CD4-positive, alpha-beta T cell treated with Interleukin-6 at 100 ng/mL for 8 hours (primary cell): ENCODE measurements at regions not wholly inside any gene's neighbourhood (a gene's known extent, or its start where the extent isn't known, plus 50 kb on each side); places are given as distances from the start of the nearest gene placed in this dataset.

ENCODE experiments used
- DNase-seq: peaks from one replicate; pipeline ENCODE4 v3.0.0-alpha.2; 2020; ENCODE audit warnings: mixed read lengths, low spot score

GRCh38 chr11:95353706-95354105, 122.7 kb upstream of the SESN3 start:
- no peak for DNase-seq

- DNase-seq: no peak
Observed at GRCh38 chr11:95352733-95353346, 121.8 kb upstream of the SESN3 start.

- DNase-seq: no peak
Observed at GRCh38 chr11:95349345-95349942, 118.4 kb upstream of the SESN3 start.

- DNase-seq: no peak
Observed at GRCh38 chr11:95346265-95346664, 115.3 kb upstream of the SESN3 start.

- no peak for DNase-seq
Observed at GRCh38 chr11:95345651-95346050, 114.6 kb upstream of the SESN3 start.

GRCh38 chr11:95344932-95345642, 114.1 kb upstream of the SESN3 start:
- DNase-seq: no peak

GRCh38 chr11:95341221-95341620, 110.2 kb upstream of the SESN3 start:
- no peak for DNase-seq

- no peak for DNase-seq
Observed at GRCh38 chr11:95339086-95339901, 108.3 kb upstream of the SESN3 start.

- DNase-seq: no peak
Observed at GRCh38 chr11:95338430-95338991, 107.5 kb upstream of the SESN3 start.

- DNase-seq: no peak
Observed at GRCh38 chr11:95337972-95338429, 107.0 kb upstream of the SESN3 start.

- DNase-seq: peak; percentile 43
Observed at GRCh38 chr11:95337175-95337957, 106.4 kb upstream of the SESN3 start.

- no peak for DNase-seq
Observed at GRCh38 chr11:95335989-95336388, 105.0 kb upstream of the SESN3 start.

GRCh38 chr11:95331161-95331560, 100.2 kb upstream of the SESN3 start:
- no peak for DNase-seq

- DNase-seq: no peak
Observed at GRCh38 chr11:95330302-95330701, 99.3 kb upstream of the SESN3 start.

GRCh38 chr11:95327273-95327948, 96.4 kb upstream of the SESN3 start:
- no peak for DNase-seq

GRCh38 chr11:95325777-95326258, 94.8 kb upstream of the SESN3 start:
- DNase-seq: no peak

- DNase-seq: no peak
Observed at GRCh38 chr11:95324826-95325225, 93.8 kb upstream of the SESN3 start.

- DNase-seq: no peak
Observed at GRCh38 chr11:95322539-95322938, 91.5 kb upstream of the SESN3 start.

- no peak for DNase-seq
Observed at GRCh38 chr11:95318498-95318897, 87.5 kb upstream of the SESN3 start.

- DNase-seq: no peak
Observed at GRCh38 chr11:95308512-95309035, 77.6 kb upstream of the SESN3 start.
